SU-DHL-6 (cell line): ENCODE measurements at regions not wholly inside any gene's neighbourhood (a gene's known extent, or its start where the extent isn't known, plus 50 kb on each side); places are given as distances from the start of the nearest gene placed in this dataset.

Experiments used
- EZH2phosphoT487 ChIP-seq: fragments of 200-600 bp; sonication (generic), shearing (Covaris generic); conservative IDR thresholded peaks from 2 replicates; pipeline ENCODE4 v1.6.1; 2018; ENCODE audit warnings: mild to moderate bottlenecking, antibody characterized with exemption, low read length, moderate library complexity, mixed read lengths
- TF ChIP-seq, protein P1 (sequence below): fragments of 200-600 bp; sonication (generic); IDR thresholded peaks from one replicate; pipeline ENCODE4 v1.5.1; 2017; ENCODE audit warnings: antibody characterized with exemption, mild to moderate bottlenecking, low read length, moderate library complexity; ENCODE audit not compliant: insufficient read depth, poor library complexity, severe bottlenecking

DNA sequence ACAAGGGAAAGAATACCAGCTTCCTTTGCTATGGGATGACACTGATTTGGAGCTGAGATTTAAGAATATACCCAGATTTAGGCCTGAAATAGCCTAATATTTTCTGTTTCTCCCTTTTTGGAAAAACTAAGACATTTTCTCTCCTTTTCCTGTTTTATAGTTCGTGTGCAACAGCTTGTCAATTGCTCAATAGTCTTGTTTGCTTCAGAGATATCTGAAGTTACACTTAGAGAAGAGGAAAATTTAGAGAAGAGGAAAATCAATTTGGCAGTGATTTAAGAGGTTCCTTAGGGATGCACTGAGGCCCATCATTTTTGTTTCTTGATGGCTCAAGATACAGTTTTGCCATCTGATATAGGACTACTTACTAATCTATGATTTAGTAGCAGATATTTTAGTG lies 398.6 kb downstream of the RFPL4B start:
- TF ChIP-seq, protein P1, sequence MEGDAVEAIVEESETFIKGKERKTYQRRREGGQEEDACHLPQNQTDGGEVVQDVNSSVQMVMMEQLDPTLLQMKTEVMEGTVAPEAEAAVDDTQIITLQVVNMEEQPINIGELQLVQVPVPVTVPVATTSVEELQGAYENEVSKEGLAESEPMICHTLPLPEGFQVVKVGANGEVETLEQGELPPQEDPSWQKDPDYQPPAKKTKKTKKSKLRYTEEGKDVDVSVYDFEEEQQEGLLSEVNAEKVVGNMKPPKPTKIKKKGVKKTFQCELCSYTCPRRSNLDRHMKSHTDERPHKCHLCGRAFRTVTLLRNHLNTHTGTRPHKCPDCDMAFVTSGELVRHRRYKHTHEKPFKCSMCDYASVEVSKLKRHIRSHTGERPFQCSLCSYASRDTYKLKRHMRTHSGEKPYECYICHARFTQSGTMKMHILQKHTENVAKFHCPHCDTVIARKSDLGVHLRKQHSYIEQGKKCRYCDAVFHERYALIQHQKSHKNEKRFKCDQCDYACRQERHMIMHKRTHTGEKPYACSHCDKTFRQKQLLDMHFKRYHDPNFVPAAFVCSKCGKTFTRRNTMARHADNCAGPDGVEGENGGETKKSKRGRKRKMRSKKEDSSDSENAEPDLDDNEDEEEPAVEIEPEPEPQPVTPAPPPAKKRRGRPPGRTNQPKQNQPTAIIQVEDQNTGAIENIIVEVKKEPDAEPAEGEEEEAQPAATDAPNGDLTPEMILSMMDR: no peak
- no peak for TF ChIP-seq EZH2phosphoT487
